ENCODE measurements at regions not wholly inside any gene's neighbourhood (a gene's known extent, or its start where the extent isn't known, plus 50 kb on each side); places are given as distances from the start of the nearest gene placed in this dataset.
"Not testable (repeated sequence)": the region's sequence is repeated elsewhere in the genome, so short reads cannot be mapped to it uniquely, and the experiment has no call there.

GRCh38 chr4:27442146-27442545 is 581.5 kb downstream of the STIM2 start:
- intact Hi-C loops (cut with DNase I), result no loop called here
- no peak for ATAC-seq
- no peak for DNase-seq

GRCh38 chr4:27442661-27443060 is 582.0 kb downstream of the STIM2 start:
- DNase-seq; H3K27me3 ChIP-seq; H3K36me3 ChIP-seq (replicated peaks in 1 of 2; ENCODE audit: insufficient read depth in 1 of 2, low read depth in 2 of 2); H3K27ac ChIP-seq; H3K4me1 ChIP-seq; H3K4me3 ChIP-seq; H3K9me3 ChIP-seq; intact Hi-C loops (cut with DNase I); ATAC-seq: not testable (repeated sequence)
- WGBS, 2 donors, result 59 to 73% methylated on average over 4 of the region's 4 CpGs

More at GRCh38 chr4:27442146-27442545, 581.5 kb downstream of the STIM2 start:
- no peaks in the 10 kb centered on the region for H3K4me1 ChIP-seq
- no peaks in the 10 kb centered on the region for H3K36me3 ChIP-seq (replicated peaks in 1 of 2; ENCODE audit: insufficient read depth in 1 of 2, low read depth in 2 of 2)
- TF ChIP-seq CTCF (IDR thresholded peaks at IDR 0.05) (no peak), POLR2A (IDR thresholded peaks at IDR 0.05) (no peak)
- WGBS, 2 donors, result 24 to 43% methylated on average over 1 of the region's 1 CpG
- no peak overlapping the region for H3K27ac ChIP-seq
- no peaks in the 10 kb centered on the region for H3K9me3 ChIP-seq
- H3K4me3 ChIP-seq, result no peak overlapping the region
- H3K27me3 ChIP-seq, result no peaks in the 10 kb centered on the region

- intact Hi-C loops (cut with DNase I), result no loop called here
- WGBS, 2 donors, result 68 to 83% methylated on average over 3 of the region's 3 CpGs
Measured at GRCh38 chr4:27463816-27464215, 603.2 kb downstream of the STIM2 start.

GRCh38 chr4:27467351-27467750 is 606.7 kb downstream of the STIM2 start:
- H3K27ac ChIP-seq, result no peak overlapping the region
- intact Hi-C loops (cut with DNase I), result no loop called here
- H3K36me3 ChIP-seq (replicated peaks in 1 of 2; ENCODE audit: insufficient read depth in 1 of 2, low read depth in 2 of 2), result no peaks in the 10 kb centered on the region
- TF ChIP-seq POLR2A (IDR thresholded peaks at IDR 0.05) (no peak), CTCF (IDR thresholded peaks at IDR 0.05) (no peak)
- H3K27me3 ChIP-seq, result no peaks in the 10 kb centered on the region
- no peak for ATAC-seq
- DNase-seq, result no peak
- H3K4me1 ChIP-seq, result no peaks in the 10 kb centered on the region
- no peak overlapping the region for H3K4me3 ChIP-seq
- H3K9me3 ChIP-seq, result no peaks in the 10 kb centered on the region

More at GRCh38 chr4:27463816-27464215, 603.2 kb downstream of the STIM2 start:
- H3K4me3 ChIP-seq, result no peak overlapping the region
- no peak for DNase-seq
- H3K36me3 ChIP-seq (replicated peaks in 1 of 2; ENCODE audit: insufficient read depth in 1 of 2, low read depth in 2 of 2), result no peaks in the 10 kb centered on the region
- no peaks in the 10 kb centered on the region for H3K27me3 ChIP-seq
- no peak overlapping the region for H3K27ac ChIP-seq
- H3K4me1 ChIP-seq, result no peaks in the 10 kb centered on the region
- no peak for TF ChIP-seq CTCF (IDR thresholded peaks at IDR 0.05)
- no peak for TF ChIP-seq POLR2A (IDR thresholded peaks at IDR 0.05)
- ATAC-seq, result no peak
- no peaks in the 10 kb centered on the region for H3K9me3 ChIP-seq

- 61 to 67% methylated on average over 1 of the region's 1 CpG for WGBS, 2 donors
- no peak for TF ChIP-seq CTCF (IDR thresholded peaks at IDR 0.05)
- TF ChIP-seq POLR2A (IDR thresholded peaks at IDR 0.05), result no peak
Measured at GRCh38 chr4:27472364-27472763, 611.7 kb downstream of the STIM2 start.

More at GRCh38 chr4:27472364-27472763, 611.7 kb downstream of the STIM2 start:
- no peak overlapping the region for H3K4me3 ChIP-seq
- H3K36me3 ChIP-seq (replicated peaks in 1 of 2; ENCODE audit: insufficient read depth in 1 of 2, low read depth in 2 of 2), result no peaks in the 10 kb centered on the region
- intact Hi-C loops (cut with DNase I), result no loop called here
- H3K4me1 ChIP-seq, result no peaks in the 10 kb centered on the region
- DNase-seq (no peak), ATAC-seq (no peak)
- no peak overlapping the region for H3K27ac ChIP-seq
- H3K27me3 ChIP-seq, result no peaks in the 10 kb centered on the region
- H3K9me3 ChIP-seq, result no peaks in the 10 kb centered on the region

All from body of pancreas (tissue), 4 donors.